Endothelial cell of umbilical vein (primary cell): ENCODE measurements at regions not wholly inside any gene's neighbourhood (a gene's known extent, or its start where the extent isn't known, plus 50 kb on each side); places are given as distances from the start of the nearest gene placed in this dataset.

Experiments used
- EZH2 ChIP-seq: IDR thresholded peaks from 2 replicates; pipeline ENCODE4 v1.6.1; 2012; ENCODE audit warnings: borderline replicate concordance, low read depth, mild to moderate bottlenecking, moderate library complexity, low read length, inconsistent platforms; ENCODE audit not compliant: severe bottlenecking
- GATA2 ChIP-seq: IDR thresholded peaks from 2 replicates; pipeline ENCODE4 v1.7.0; 2011; ENCODE audit warnings: low read depth, mild to moderate bottlenecking, moderate library complexity, mixed read lengths, low read length; ENCODE audit not compliant: insufficient read length, insufficient read depth
- POLR2A ChIP-seq: IDR thresholded peaks from 2 replicates; pipeline ENCODE4 v1.6.1; 2012; ENCODE audit warnings: low read depth, mild to moderate bottlenecking, control low read depth, low read length
- POLR2AphosphoS5 ChIP-seq: IDR thresholded peaks from 2 replicates; pipeline ENCODE4 v1.6.1; 2012; ENCODE audit warnings: low read depth, mild to moderate bottlenecking, control low read depth, low read length, moderate library complexity; ENCODE audit not compliant: insufficient read depth
- TF ChIP-seq, protein P1 (sequence below), 2 donors: IDR thresholded peaks; 1 replicate in 1 of 2; 2 replicates in 1 of 2; pipeline ENCODE4 v1.5.1; 2011; ENCODE audit warnings: low read length in 2 of 2, mild to moderate bottlenecking in 2 of 2, moderate library complexity in 2 of 2, control low read depth in 1 of 2, inconsistent platforms in 1 of 2, low read depth in 1 of 2; ENCODE audit not compliant: insufficient read depth in 1 of 2; ENCODE audit errors: extremely low read depth in 1 of 2
- TF ChIP-seq, protein P2 (sequence below): IDR thresholded peaks from 2 replicates; pipeline ENCODE4 v1.6.1; 2011; ENCODE audit not compliant: insufficient read depth, insufficient read length

DNA sequence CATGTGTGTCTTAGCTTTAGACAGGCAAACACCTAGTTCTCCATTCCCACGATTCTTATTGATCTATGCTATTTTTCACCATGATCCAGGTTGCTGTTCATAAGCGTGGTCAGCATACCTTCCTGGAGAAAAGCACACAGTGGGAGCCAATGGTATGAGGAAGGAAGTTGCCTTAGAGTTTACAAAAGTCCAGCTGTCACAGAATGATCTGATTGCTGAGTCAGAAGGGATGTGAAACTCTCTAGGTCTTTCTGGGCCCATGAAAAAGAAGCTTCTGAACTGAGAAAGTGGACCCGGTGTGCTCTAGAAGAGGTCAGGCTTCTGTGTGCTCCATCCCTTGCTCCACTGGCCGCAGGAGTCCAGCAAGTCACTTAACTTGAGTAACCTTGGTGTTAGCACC lies 71.0 kb upstream of the CCL1 start:
- TF ChIP-seq, protein P1, sequence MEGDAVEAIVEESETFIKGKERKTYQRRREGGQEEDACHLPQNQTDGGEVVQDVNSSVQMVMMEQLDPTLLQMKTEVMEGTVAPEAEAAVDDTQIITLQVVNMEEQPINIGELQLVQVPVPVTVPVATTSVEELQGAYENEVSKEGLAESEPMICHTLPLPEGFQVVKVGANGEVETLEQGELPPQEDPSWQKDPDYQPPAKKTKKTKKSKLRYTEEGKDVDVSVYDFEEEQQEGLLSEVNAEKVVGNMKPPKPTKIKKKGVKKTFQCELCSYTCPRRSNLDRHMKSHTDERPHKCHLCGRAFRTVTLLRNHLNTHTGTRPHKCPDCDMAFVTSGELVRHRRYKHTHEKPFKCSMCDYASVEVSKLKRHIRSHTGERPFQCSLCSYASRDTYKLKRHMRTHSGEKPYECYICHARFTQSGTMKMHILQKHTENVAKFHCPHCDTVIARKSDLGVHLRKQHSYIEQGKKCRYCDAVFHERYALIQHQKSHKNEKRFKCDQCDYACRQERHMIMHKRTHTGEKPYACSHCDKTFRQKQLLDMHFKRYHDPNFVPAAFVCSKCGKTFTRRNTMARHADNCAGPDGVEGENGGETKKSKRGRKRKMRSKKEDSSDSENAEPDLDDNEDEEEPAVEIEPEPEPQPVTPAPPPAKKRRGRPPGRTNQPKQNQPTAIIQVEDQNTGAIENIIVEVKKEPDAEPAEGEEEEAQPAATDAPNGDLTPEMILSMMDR (IDR thresholded peaks at IDR 0.05; ENCODE audit: extremely low read depth in 1 of 2, insufficient read depth in 1 of 2, low read depth in 1 of 2, low read length in 2 of 2): no peak
- no peak for TF ChIP-seq EZH2
- no peak for TF ChIP-seq POLR2AphosphoS5
- TF ChIP-seq, protein P2, sequence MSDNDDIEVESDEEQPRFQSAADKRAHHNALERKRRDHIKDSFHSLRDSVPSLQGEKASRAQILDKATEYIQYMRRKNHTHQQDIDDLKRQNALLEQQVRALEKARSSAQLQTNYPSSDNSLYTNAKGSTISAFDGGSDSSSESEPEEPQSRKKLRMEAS: no peak
- TF ChIP-seq POLR2A: no peak
- TF ChIP-seq GATA2: no peak
